GM21367 (cell line): ENCODE measurements at regions not wholly inside any gene's neighbourhood (a gene's known extent, or its start where the extent isn't known, plus 50 kb on each side); places are given as distances from the start of the nearest gene placed in this dataset.
A peak's percentile ranks its signal among the peaks of the same experiment; 100 is the strongest.
"Not testable (repeated sequence)": the region's sequence is repeated elsewhere in the genome, so short reads cannot be mapped to it uniquely, and the experiment has no call there.

Experiments
- ATAC-seq: cut with Tn5 transposase; IDR thresholded peaks from one replicate; pipeline ENCODE4 v1.9.1; 2021; ENCODE audit not compliant: unreplicated experiment

DNA sequence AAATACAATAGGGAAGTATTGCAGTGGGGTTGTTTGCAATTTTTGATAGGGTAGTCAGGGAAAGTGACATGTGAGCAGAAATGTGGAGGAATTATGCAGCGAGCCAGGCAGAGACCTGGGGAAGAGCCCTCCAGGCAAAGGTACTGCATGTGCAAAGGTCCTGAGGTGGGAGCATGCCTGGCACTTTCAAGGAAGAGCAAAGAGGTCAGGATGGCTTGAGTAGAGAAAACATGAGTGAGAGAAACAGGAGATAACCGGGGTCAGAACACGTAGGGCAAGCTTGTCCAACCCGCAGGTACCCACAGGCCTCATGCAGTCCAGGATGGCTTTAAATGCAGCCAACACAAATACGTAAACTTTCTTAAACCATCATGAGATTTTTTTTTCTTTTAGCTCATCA is 71.0 kb downstream of the COQ2 start:
- no peak for ATAC-seq

DNA sequence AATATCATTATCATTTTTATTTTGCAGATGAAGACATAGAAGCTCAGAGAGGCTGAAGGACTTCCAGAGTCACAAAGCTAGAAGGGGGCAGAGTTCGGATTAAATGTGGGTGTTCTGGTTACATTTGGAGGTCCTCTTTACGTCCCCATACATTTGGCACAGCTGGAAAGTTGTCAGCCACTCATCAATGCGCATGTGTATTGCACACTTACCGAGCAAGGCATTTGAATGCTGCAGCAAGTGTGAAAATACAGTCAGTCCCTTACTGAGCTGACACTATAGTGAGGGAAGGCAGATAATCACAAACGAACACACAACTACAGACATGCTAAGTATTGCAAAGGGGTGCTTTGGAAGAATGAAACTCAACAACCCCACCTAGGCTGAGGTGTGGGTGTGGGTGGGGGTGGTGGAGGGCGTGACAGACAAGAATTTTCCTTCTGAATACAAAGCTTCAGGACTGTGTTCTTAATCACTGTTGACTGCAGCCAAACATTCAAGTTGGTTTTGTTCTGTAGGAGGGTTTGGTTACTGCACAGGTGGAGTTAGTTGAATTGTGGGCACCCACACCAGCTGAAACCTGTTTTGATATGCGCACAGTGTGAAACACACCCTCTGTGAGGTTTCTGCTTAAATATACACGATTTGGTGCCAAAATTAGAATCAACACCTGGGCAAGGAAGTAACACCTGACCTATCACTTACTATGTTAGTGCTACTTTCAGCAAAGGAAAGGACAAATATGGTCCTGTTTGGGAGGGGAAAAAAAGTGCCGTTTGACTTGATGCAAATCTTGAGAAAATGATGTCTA is 72.4 kb downstream of the COQ2 start:
- ATAC-seq, result peak; percentile 78

DNA sequence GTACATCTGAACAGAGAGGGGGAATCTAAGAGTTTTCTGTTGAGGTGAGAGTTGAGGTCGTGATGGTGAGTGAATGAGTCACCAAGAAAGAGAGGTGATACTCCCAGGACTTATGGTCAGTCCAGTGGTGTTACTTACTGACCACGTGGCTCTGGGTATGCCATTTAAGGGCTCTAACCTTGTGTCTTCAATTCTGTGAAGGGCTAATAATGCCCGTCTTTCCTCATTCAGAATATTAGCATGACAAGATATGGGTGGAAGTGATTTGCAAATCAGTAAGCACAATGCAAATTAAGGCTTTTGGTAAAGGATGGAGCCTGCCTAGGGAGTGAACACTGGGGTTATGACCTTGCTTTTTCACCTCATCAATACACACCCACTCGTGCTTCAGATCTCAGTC is 75.2 kb downstream of the COQ2 start:
- ATAC-seq, result no peak

- no peak for ATAC-seq
These were observed 75.9 kb downstream of the COQ2 start for GRCh38 chr4:83208371-83209365.

DNA sequence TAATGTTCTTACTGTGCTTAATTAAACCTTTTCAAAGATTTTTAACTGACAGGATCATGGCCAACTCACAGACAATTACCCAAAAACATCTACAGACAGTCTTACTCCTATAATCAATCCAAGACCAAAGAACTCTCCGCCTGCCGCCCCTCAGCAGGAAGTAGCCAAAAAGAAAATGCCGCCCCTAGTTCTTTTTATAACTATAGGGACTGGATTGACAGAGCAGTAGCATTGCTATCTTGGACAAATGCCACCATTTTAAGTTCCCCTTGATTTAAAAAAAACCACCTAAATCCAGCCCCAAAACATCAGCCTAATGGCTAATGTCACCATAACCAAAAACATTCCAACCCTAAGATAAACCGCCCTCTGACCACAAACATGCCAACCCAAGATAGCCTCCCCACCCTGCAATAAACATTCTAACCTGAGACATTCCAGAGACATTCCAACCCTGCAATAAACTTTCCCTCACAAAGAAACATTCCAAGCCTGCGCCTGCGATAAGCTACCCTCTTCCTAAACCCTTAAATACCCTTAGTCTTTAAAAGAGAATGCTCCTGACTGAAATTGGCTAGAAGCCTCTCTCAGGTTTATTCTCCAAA is 77.0 kb downstream of the COQ2 start:
- no peak for ATAC-seq

DNA sequence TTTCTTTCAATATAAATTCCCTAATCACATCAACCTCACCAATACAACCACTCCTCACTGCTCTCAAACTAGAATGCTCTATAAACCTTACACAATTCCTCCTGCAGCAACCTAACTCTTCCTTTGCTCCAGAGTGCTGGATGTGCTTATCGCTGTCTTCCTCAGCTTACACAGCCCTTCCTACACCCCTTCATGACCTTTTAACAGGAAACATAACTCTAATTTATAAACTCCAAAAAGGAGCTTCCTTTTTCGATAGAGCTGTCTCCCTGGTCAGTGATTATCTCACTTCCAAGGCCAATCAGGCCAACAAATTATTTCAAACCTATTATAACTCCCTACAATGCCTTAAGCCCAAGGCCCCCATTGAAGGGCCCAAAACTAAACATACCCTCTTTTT is 78.8 kb downstream of the COQ2 start:
- ATAC-seq, result no peak

GRCh38 chr4:83204731-83205130 is 79.9 kb downstream of the COQ2 start:
- no peak for ATAC-seq

DNA sequence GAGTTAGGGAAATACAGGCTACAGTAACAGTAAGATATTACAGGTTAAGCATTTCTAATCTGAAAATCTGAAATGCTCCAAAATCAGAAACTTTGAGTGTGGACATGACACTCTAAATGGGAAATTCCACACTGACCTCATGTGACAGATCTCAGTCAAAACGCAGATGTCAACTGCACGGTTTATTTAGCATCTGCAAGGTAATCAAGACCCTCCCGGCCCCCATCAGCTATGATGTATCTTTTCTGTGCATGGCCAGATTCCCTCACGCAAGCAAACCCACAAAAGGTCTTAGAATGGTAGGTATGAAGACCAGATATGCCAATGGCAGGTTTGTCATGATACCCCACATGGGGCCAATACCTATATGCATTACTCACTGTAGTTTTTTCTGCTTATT is 82.8 kb downstream of the COQ2 start:
- ATAC-seq, result no peak

GRCh38 chr4:83197555-83198235 is 83.2 kb upstream of the PLAC8 start:
- no peak for ATAC-seq

DNA sequence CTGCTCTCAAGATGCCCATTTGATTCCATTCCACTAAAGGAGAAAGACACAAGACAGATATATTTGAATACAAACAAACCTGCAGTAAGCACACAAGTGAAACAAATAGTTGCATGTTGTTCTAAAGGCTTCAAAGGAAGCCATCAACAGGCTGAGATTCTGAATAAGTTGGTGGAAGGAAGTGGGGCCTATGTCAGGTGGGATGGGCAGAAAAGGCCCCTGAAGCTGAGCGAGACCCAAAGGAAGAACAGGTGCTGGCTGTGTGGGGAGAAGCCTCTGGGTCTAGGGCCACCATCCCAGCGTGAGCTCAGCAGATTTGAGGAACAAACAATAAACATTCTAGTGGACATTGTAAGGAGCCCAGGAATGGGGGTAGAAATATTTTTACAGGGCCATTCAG is 82.4 kb upstream of the PLAC8 start:
- no peak for ATAC-seq

GRCh38 chr4:83195269-83195668 is 80.7 kb upstream of the PLAC8 start:
- no peak for ATAC-seq

DNA sequence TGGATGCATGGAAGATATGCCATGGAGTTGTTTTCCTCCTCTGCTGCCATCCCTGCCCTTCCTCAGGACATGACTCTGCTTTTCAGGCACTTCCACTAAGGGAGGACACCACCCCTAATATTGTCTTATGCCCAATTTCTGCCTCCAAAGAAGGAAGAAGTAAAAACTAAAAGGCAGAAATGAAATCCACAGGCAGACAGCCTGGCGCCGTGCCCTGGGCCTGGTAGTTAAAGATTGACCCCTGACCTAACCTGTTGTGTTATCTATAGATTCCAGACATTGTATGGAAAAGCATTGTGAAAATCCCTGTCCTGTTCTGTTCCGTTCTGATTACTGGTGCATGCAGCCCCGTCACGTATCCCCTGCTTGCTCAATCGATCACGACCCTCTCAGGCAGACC is 80.1 kb upstream of the PLAC8 start:
- not testable (repeated sequence) for ATAC-seq

DNA sequence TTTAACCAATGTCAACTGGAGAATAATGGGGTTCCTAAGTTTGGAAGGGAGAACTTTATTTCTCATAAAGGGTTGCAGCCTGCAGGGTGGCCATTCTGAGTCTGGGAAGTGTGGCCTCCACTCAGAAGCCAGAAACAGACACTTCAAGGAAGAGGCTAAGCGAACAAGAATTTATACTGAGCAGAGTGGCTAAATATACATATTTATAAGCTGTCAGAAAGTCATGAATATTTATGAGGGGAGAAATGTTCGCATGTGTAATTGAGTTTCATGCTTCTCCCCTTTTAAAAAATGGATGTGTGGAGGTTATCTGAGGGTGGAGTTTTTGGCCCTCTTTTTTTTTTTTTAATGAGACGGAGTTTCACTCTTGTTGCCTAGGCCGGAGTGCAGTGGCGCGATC is 78.1 kb upstream of the PLAC8 start:
- ATAC-seq, result no peak

DNA sequence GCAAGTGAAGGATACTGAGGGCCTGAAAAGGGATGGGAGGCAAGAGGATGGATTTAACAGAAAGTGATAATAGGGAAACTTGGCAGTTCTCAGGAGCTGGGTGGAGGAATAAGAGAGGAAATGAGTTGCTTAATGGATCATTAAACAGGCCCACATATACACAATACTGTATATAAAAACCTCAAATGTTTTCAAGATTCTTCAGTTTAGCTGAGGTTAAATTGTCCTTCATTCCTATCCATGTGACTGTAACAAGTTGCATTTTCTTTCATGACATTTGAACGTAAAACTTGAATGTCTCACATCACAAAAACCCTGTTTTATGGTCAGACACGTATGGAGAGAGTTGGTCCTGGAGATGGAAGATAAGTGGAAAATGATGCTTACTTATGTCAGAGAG is 76.5 kb upstream of the PLAC8 start:
- no peak for ATAC-seq

- ATAC-seq, result no peak
These were observed 75.2 kb upstream of the PLAC8 start for GRCh38 chr4:83189631-83190136.

DNA sequence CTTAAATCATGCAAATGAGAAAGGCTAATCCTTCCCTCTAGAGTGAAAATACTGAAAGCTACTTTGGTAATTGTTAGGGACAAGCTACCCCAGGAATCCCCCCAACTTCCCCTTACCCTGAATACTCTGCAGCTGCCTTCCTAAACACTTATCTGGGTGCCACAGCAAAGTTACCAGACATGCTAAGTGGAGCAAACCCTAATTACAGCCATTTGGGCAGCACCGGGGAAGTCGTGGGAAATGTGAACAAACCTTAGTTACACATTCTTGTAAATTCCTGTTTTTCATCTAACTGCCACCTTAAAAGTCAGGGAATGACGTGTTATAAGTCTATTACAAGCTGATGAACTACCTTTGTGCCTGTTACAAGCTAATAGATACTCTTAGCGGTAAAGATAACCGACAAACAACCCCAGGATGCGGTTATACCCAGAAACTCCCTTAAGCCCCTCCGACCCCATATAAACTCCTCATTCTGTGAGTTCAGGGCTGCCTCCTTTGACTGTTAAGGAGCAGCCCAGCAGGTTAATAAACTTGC is 66.0 kb upstream of the PLAC8 start:
- no peak for ATAC-seq

DNA sequence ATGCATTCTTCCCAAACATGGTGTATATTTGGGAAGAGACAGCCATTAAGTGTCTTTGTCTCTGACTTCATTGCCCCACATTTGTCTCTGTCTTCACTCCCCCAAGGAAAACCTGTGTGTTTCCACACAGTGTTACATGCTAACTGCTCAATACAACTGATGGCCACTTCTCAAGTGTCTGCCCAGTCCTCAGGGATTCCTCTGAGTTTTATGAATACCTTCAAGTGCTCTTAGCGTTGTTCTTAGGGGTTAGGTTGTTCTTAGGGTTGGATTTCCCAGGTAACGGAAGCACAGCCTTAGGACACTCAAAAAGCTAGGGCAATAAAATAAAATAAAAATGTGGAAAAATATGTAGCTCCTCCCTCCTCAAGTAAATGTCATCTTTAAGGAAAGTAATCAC is 64.7 kb upstream of the PLAC8 start:
- no peak for ATAC-seq

DNA sequence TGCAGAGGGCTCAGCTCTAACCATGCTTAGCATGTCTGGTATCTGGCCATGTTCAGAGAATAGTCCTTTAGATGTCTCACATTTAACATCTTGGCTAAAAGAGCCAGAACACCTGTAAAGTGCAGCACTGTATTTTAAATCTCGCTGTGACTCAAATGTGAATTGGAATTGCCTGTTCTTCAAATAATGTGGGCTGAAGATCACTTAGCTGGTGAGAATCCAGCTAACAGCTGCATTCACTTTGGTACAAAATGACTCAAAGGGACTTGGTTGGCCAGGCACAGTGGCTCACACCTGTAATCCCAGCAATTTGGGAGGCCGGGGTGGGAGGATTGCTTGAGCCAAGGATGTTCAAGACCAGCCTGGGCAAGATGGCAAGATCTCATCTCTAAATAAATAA is 63.5 kb upstream of the PLAC8 start:
- no peak for ATAC-seq

DNA sequence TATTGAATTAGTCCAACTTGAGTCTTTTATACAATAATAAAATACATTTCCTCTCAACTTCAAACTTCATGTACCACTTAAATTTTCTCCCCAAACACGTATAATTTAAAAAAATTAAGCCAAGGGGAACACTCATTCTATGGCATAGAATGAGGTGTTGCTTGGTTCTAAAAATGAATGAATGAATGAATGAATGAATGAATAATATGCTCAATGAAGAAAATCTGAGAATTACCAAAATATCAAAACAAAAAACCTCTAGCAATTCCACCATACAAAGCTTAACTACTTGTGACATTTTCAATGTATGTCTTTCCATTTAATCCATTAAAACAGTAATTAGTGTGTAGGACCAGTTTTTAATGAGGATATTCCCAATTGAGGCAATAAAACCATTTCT is 62.7 kb upstream of the PLAC8 start:
- no peak for ATAC-seq

GRCh38 chr4:83174844-83175414 is 60.4 kb upstream of the PLAC8 start:
- ATAC-seq, result peak; percentile 59
